IMR-90 (cell line): ENCODE measurements at regions not wholly inside any gene's neighbourhood (a gene's known extent, or its start where the extent isn't known, plus 50 kb on each side); places are given as distances from the start of the nearest gene placed in this dataset.

Experiments used
- ATAC-seq: fragments of 200-7000 bp; cut with Tn5 transposase; 2 replicates; pipeline ENCODE4 v1.9.1; 2020; ENCODE audit warnings: low read depth, mild to moderate bottlenecking, moderate library complexity
- BruUV-seq: library from RNA; stranded (reverse); fragments of 400-500 nt; replicated peaks from 2 replicates; lab custom pipeline; 2021; lab: Mats Ljungman, UMichigan
- CTCF ChIA-PET: fragments of 300-600 bp; formaldehyde crosslinking; extraction: SDS; loops from one replicate; lab custom pipeline; 2021; ENCODE audit warnings: antibody characterized with exemption; lab: Yijun Ruan, JAX
- POLR2A ChIA-PET: fragments of 300-600 bp; sonication (Branson Sonifier 250); formaldehyde crosslinking; loops from one replicate; lab custom pipeline; 2022; ENCODE audit warnings: antibody characterized with exemption; ENCODE audit not compliant: unreplicated experiment; lab: Charles Lee
- DNase-seq: peaks from one replicate; pipeline ENCODE4 v3.0.0; 2013
- H2AFZ ChIP-seq: replicated peaks from 2 replicates; pipeline ENCODE3; 2013; ENCODE audit warnings: low read length, mild to moderate bottlenecking; ENCODE audit not compliant: poor library complexity
- H2AK5ac ChIP-seq: 2 replicates; pipeline ENCODE4 v1.6.1; 2013; ENCODE audit warnings: low read depth, low read length, inconsistent platforms
- H2AK9ac ChIP-seq: replicated peaks from 2 replicates; pipeline ENCODE3; 2013; ENCODE audit warnings: mild to moderate bottlenecking, low read depth, low read length, moderate library complexity; ENCODE audit not compliant: poor library complexity
- H2BK120ac ChIP-seq: 2 replicates; pipeline ENCODE4 v1.6.1; 2013; ENCODE audit warnings: low read depth, low read length, inconsistent platforms
- H2BK15ac ChIP-seq: 3 replicates; pipeline ENCODE4 v1.6.1; 2013; ENCODE audit warnings: low read depth, low read length, inconsistent platforms
- H2BK20ac ChIP-seq: 2 replicates; pipeline ENCODE4 v1.6.1; 2013; ENCODE audit warnings: low read depth, mild to moderate bottlenecking, inconsistent platforms, low read length, moderate library complexity
- H2BK5ac ChIP-seq: 2 replicates; pipeline ENCODE4 v1.6.1; 2013; ENCODE audit warnings: mild to moderate bottlenecking, low read depth, low read length, inconsistent platforms; ENCODE audit not compliant: poor library complexity, severe bottlenecking
- H3K14ac ChIP-seq: replicated peaks from 2 replicates; pipeline ENCODE4 v1.6.1; 2013; ENCODE audit warnings: low read depth, low read length, inconsistent platforms
- H3K18ac ChIP-seq: 2 replicates; pipeline ENCODE4 v1.6.1; 2013; ENCODE audit warnings: low read depth, low read length, control low read depth
- H3K23ac ChIP-seq: 2 replicates; pipeline ENCODE4 v1.6.1; 2013; ENCODE audit warnings: low read depth, low read length, inconsistent platforms
- H3K27ac ChIP-seq: 2 replicates; pipeline ENCODE4 v1.5.1; 2013; ENCODE audit warnings: mild to moderate bottlenecking, control low read depth, low read length; ENCODE audit not compliant: insufficient read depth
- H3K27me3 ChIP-seq: 2 replicates; pipeline ENCODE4 v1.6.1; 2013; ENCODE audit warnings: low read length; ENCODE audit not compliant: control insufficient read depth, insufficient read depth
- H3K36me3 ChIP-seq: 2 replicates; pipeline ENCODE4 v1.6.1; 2013; ENCODE audit warnings: low read length, mixed read lengths; ENCODE audit not compliant: control insufficient read depth, insufficient read depth
- H3K4ac ChIP-seq: 2 replicates; pipeline ENCODE4 v1.6.1; 2013; ENCODE audit warnings: low read depth, low read length, inconsistent platforms
- H3K4me1 ChIP-seq: 2 replicates; pipeline ENCODE4 v1.6.1; 2013; ENCODE audit warnings: low read length, mixed read lengths; ENCODE audit not compliant: control insufficient read depth, insufficient read depth
- H3K4me2 ChIP-seq: 2 replicates; pipeline ENCODE4 v1.6.1; 2013; ENCODE audit warnings: low read depth, mild to moderate bottlenecking, control low read depth, low read length, moderate library complexity
- H3K4me3 ChIP-seq: 2 replicates; pipeline ENCODE4 v1.5.1; 2013; ENCODE audit warnings: low read depth, mild to moderate bottlenecking, control low read depth, low read length, moderate library complexity; ENCODE audit not compliant: insufficient read depth
- H3K56ac ChIP-seq: 2 replicates; pipeline ENCODE4 v1.6.1; 2013; ENCODE audit warnings: low read length, inconsistent platforms; ENCODE audit not compliant: insufficient read depth; ENCODE audit errors: extremely low read depth
- H3K79me1 ChIP-seq, 2 experiments: 2 replicates each; pipeline ENCODE4 v1.6.1; 2013; ENCODE audit warnings: low read length in 2 of 2, inconsistent platforms in 1 of 2, low read depth in 1 of 2
- H3K9ac ChIP-seq: 2 replicates; pipeline ENCODE4 v1.6.1; 2013; ENCODE audit warnings: low read depth, low read length, control low read depth
- H3K9me1 ChIP-seq: 2 replicates; pipeline ENCODE4 v1.6.1; 2013; ENCODE audit warnings: low read length, inconsistent platforms; ENCODE audit not compliant: insufficient read depth
- H3K9me3 ChIP-seq: 2 replicates; pipeline ENCODE4 v1.6.1; 2013; ENCODE audit warnings: low read length; ENCODE audit not compliant: control insufficient read depth, insufficient read depth
- H4K20me1 ChIP-seq: 2 replicates; pipeline ENCODE4 v1.6.1; 2013; ENCODE audit warnings: low read length, inconsistent platforms; ENCODE audit not compliant: insufficient read depth
- H4K5ac ChIP-seq: 2 replicates; pipeline ENCODE4 v1.6.1; 2013; ENCODE audit warnings: mild to moderate bottlenecking, low read depth, low read length, control low read depth
- H4K8ac ChIP-seq, 2 experiments: 2 replicates each; pipeline ENCODE4 v1.6.1; 2013; ENCODE audit warnings: low read depth in 2 of 2, low read length in 2 of 2, control low read depth in 1 of 2, inconsistent platforms in 1 of 2
- H4K91ac ChIP-seq: 2 replicates; pipeline ENCODE4 v1.6.1; 2013; ENCODE audit warnings: low read depth, low read length, inconsistent platforms; ENCODE audit not compliant: insufficient read depth
- NFE2L2 ChIP-seq: fragments of 150-350 bp; IDR thresholded peaks from 2 replicates; pipeline ENCODE4 v1.6.1; 2016; ENCODE audit warnings: low read depth, mild to moderate bottlenecking, low read length
- POLR2A ChIP-seq: IDR thresholded peaks from 2 replicates; pipeline ENCODE4 v1.6.1; 2012; ENCODE audit warnings: mild to moderate bottlenecking, low read depth, low read length
- WGBS, 2 experiments: methylation state at CpG; one replicate each; pipeline versions ENCODE4 v1.1.5 to v1.1.7; 2013; ENCODE audit warnings: missing lambda C conversion rate in 2 of 2; ENCODE audit not compliant: insufficient read length in 1 of 2; ENCODE audit errors: extremely low coverage in 2 of 2; 5-methylcytosine and 5-hydroxymethylcytosine counted together
- dilution Hi-C: fragments of 300-500 bp; cut with HindIII; formaldehyde crosslinking; loops from one replicate; pipeline ENCODE4 v1.14.3; 2018; ENCODE audit warnings: low sequenced_read_pairs; ENCODE audit not compliant: unreplicated experiment
- in situ Hi-C: fragments of 300-500 bp; cut with MboI; formaldehyde crosslinking; loops from 3 replicates; pipeline ENCODE4 v1.14.3; 2019; ENCODE audit warnings: low sequenced_read_pairs, inconsistent platforms, mixed read lengths
- intact Hi-C: fragments of 100-400 bp; cut with micrococcal nuclease; formaldehyde crosslinking; loops from 2 replicates; pipeline ENCODE4 v1.10.0; 2022

DNA sequence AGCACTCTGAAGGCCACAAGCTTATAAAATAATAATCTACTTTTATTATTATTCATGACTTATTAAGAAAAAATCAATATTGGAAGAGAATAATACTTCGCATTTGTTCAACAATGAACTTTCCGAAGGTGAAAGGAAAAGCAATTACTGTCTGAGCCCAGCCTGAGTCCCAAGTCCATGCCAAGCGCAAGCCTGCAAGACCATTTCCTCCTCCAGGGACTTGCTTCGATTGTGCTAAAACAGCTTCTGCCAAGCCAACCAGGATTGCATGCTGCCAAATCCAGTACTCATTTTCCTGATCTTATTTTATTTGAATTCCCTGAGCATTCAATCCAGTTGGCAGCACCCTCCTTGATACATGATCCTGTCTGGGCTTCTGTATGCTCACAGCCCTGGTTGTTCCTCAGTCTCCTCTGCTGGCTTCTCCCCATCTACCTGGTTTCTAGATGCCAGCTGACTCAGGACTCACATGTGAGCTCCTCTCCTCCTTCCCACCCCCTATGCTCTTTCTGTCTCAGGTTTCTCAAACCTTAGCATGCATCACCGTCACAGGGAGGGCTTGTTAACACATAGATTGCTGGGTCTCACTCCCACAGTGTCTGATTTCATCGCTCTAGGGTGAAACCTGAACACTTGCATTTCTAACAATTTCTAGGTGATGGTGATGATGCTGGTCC lies 55.9 kb upstream of the PSMF1 start:
- H3K27ac ChIP-seq, result no peak overlapping the region
- no peak overlapping the region for H3K14ac ChIP-seq
- H3K18ac ChIP-seq, result no peak overlapping the region
- no peak overlapping the region for H4K91ac ChIP-seq
- no peak overlapping the region for H3K9ac ChIP-seq
- no peak overlapping the region for H2AK5ac ChIP-seq
- no peak overlapping the region for H3K4me3 ChIP-seq
- ChIA-PET CTCF (no interaction called here), POLR2A (no interaction called here)
- DNase-seq (no peak), ATAC-seq (no peak)
- no peak overlapping the region for H2AK9ac ChIP-seq
- H3K79me1 ChIP-seq, result no peaks in the 10 kb centered on the region
- H3K4ac ChIP-seq, result no peak overlapping the region
- no peak overlapping the region for H4K5ac ChIP-seq
- H3K4me2 ChIP-seq, result no peak overlapping the region
- H3K9me1 ChIP-seq, result no peaks in the 10 kb centered on the region
- no peak overlapping the region for H2BK5ac ChIP-seq
- TF ChIP-seq NFE2L2, result no peak
- TF ChIP-seq POLR2A, result no peak
- no peaks in the 10 kb centered on the region for H4K20me1 ChIP-seq
- H3K23ac ChIP-seq, result no peak overlapping the region
- no peaks in the 10 kb centered on the region for H3K36me3 ChIP-seq
- no TSS peak for BruUV-seq
- no peak overlapping the region for H2BK120ac ChIP-seq
- in situ Hi-C loops, result no loop called here
- H3K4me1 ChIP-seq, result no peaks in the 10 kb centered on the region
- no peak overlapping the region for H4K8ac ChIP-seq
- no peak overlapping the region for H3K56ac ChIP-seq
- dilution Hi-C loops, result no loop called here
- no peak overlapping the region for H2AFZ ChIP-seq
- no peak overlapping the region for H2BK15ac ChIP-seq
- intact Hi-C loops, result no loop called here
- no peak overlapping the region for H2BK20ac ChIP-seq
- no peaks in the 10 kb centered on the region for H3K9me3 ChIP-seq
- H3K27me3 ChIP-seq, result no peaks in the 10 kb centered on the region; the same call in 1 of the 2 replicates
- WGBS, 2 experiments, result 90% methylated on average over 2 of the region's 6 CpGs; no CpG with 5 or more reads in 1 of the 2 experiments
